ENCODE measurements at regions not wholly inside any gene's neighbourhood (a gene's known extent, or its start where the extent isn't known, plus 50 kb on each side); places are given as distances from the start of the nearest gene placed in this dataset.

DNA sequence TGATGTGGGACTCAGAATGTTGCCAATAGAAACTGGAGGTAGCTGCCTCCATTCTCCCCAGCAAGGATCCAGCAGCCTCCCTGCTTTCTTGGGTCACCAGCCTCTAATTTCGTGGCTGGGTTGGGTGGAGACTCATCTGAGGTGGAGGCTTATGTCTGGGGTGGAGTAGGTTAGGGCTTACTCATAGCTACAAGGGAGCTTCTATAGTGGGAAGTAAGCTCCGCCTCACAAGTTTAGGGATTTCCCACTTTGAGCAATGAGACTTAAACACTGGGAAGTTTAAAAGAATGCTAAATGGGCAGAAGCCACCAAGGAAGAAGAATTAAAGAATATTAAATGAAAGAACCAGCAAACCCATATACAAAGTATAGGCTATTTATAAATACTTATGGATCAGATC, 63.8 kb downstream of the GJD2 start:
- Histone ChIP-seq H3K27me3 (no peaks in the 10 kb centered on the region), H3K9me3 (replicated peaks in 1 of 3) (no peaks in the 10 kb centered on the region), H3K36me3 (replicated peaks in 1 of 2) (no peaks in the 10 kb centered on the region), H3K27ac (no peak overlapping the region), H3K4me1 (replicated peaks in 1 of 2) (no peaks in the 10 kb centered on the region), H3K4me3 (no peak overlapping the region)
- WGBS, 4 donors: 45 to 67% (median 60%) methylated on average over 2 of the region's 2 CpGs
- no peak for DNase-seq
- intact Hi-C loops (cut with DNase I): no loop called here
- TF ChIP-seq, protein P1, sequence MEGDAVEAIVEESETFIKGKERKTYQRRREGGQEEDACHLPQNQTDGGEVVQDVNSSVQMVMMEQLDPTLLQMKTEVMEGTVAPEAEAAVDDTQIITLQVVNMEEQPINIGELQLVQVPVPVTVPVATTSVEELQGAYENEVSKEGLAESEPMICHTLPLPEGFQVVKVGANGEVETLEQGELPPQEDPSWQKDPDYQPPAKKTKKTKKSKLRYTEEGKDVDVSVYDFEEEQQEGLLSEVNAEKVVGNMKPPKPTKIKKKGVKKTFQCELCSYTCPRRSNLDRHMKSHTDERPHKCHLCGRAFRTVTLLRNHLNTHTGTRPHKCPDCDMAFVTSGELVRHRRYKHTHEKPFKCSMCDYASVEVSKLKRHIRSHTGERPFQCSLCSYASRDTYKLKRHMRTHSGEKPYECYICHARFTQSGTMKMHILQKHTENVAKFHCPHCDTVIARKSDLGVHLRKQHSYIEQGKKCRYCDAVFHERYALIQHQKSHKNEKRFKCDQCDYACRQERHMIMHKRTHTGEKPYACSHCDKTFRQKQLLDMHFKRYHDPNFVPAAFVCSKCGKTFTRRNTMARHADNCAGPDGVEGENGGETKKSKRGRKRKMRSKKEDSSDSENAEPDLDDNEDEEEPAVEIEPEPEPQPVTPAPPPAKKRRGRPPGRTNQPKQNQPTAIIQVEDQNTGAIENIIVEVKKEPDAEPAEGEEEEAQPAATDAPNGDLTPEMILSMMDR (IDR thresholded peaks at IDR 0.05): no peak
- TF ChIP-seq POLR2A (IDR thresholded peaks at IDR 0.05): no peak

DNA sequence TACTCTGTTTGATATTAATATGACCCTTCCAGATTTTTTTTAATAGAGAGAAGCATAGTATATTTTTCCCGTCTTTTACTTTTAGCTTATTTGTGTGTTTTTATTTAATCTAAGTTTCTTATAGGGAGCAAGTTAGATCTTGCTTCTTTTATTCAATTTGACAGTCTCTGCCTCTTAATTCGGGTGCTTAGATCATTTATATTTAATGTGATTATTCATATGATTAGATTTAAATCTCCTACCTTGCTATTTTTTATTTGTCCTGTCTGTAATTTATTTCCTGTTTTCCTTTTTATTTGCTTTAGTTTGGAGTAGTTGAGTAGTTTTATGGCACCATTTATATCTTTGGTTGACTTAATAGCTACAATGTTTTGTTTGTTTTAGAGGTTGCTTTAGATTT, 66.1 kb downstream of the GJD2 start:
- Histone ChIP-seq H3K27me3 (no peaks in the 10 kb centered on the region), H3K36me3 (replicated peaks in 1 of 2) (no peaks in the 10 kb centered on the region), H3K27ac (no peak overlapping the region), H3K9me3 (replicated peaks in 1 of 3) (no peaks in the 10 kb centered on the region), H3K4me1 (replicated peaks in 1 of 2) (no peaks in the 10 kb centered on the region), H3K4me3 (no peak overlapping the region)
- intact Hi-C loops (cut with DNase I): no loop called here
- no peak for TF ChIP-seq POLR2A (IDR thresholded peaks at IDR 0.05)
- TF ChIP-seq, protein P1 (IDR thresholded peaks at IDR 0.05): no peak
- no peak for DNase-seq
- 33 to 59% (median 48%) methylated on average over 2 of the region's 2 CpGs for WGBS, 4 donors

DNA sequence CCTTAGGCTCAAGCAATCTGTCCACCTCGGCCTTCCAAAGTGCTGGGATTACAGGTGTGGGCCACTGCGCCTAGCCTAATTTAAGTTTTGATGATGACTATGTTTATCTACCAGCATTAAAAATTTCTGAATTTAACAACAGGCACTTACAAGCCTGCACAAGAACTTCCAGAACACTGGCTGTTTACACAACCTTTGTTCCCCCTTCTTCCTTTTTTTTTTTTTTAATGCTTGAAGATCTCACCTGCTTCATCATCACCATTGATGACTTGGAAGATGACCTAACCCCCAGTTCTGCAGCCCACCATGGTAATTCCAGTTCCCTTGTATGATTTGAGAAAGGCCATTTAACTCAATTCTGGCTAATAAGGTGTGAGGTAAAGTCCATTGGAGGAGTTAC, 70.4 kb downstream of the GJD2 start:
- WGBS, 4 donors: 67 to 84% (median 77%) methylated on average over 2 of the region's 2 CpGs
- no peak for DNase-seq
- no peaks in the 10 kb centered on the region for H3K4me1 ChIP-seq (replicated peaks in 1 of 2)
- intact Hi-C loops (cut with DNase I): no loop called here
- TF ChIP-seq POLR2A (IDR thresholded peaks at IDR 0.05): no peak
- TF ChIP-seq, protein P1 (IDR thresholded peaks at IDR 0.05): no peak
- no peaks in the 10 kb centered on the region for H3K9me3 ChIP-seq (replicated peaks in 1 of 3)
- H3K36me3 ChIP-seq (replicated peaks in 1 of 2): no peaks in the 10 kb centered on the region
- H3K4me3 ChIP-seq: no peak overlapping the region
- H3K27me3 ChIP-seq: peaks cover 10% of the 10 kb centered on the region
- H3K27ac ChIP-seq: no peak overlapping the region

DNA sequence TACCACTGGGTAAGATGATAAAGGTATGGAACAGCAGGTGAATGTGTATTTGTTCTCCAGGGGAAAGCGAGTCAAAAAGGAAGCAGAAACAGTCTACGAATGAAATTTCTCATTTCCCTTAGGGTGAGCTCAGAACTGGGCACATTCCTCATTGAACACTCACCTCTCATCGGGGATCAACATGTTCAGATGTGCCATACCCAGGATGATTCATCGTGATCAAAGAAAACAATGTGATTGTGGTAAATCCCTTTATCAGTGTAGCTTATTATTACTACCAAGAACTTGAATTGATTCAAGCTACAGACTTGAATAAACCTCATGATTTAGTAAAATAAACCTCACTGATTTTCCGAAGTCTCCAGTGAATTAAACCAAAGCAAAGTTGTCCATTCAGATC, 72.1 kb downstream of the GJD2 start:
- 74 to 84% (median 78%) methylated on average over 5 of the region's 5 CpGs for WGBS, 4 donors
- TF ChIP-seq, protein P1 (IDR thresholded peaks at IDR 0.05): no peak
- no peak for TF ChIP-seq POLR2A (IDR thresholded peaks at IDR 0.05)
- DNase-seq: no peak
- Histone ChIP-seq H3K4me1 (replicated peaks in 1 of 2) (no peaks in the 10 kb centered on the region), H3K27ac (no peak overlapping the region), H3K4me3 (no peak overlapping the region), H3K27me3 (peaks cover 10% of the 10 kb centered on the region), H3K9me3 (replicated peaks in 1 of 3) (no peaks in the 10 kb centered on the region), H3K36me3 (replicated peaks in 1 of 2) (no peaks in the 10 kb centered on the region)
- intact Hi-C loops (cut with DNase I): no loop called here

All from adrenal gland (tissue), 9 donors.